IPS-NIHi11 (cell line): ENCODE measurements at regions not wholly inside any gene's neighbourhood (a gene's known extent, or its start where the extent isn't known, plus 50 kb on each side); places are given as distances from the start of the nearest gene placed in this dataset.

Experiments
- DNase-seq: peaks from one replicate; pipeline ENCODE4 v3.0.0; 2012; ENCODE audit warnings: mixed read lengths, low spot score

DNA sequence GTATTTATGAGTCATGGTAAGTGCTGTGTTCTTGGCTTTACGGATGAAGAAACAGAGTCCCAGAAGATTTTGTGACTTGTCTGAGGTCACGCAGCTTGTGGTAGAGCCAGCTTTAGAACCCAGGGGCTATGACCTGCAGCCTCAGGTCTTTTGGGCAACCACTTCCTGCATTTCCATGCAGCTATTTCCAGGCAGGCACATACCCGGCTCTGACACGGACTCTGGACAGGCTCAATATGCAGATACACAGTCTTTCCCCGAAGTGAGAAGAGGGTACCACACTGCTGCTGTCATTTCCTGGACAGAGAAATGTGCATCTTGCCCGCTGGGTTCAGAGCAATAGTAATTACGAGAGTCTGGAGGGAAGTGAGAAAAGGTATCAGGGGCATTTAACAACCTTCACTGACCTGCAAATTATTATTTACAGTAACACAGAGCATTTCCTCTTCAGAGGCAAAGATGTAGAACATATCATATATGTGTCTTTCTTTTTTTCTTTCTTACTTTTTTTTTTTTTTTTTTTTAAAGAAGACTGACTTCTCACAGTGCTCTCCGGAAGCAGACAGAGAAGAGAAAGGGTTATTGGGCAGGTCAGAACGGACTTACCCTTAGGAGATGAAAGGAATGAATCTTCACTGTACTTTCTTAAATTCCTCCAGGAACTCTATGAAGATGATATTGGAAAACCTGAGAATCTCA lies 185.1 kb downstream of the CLIC5 start:
- DNase-seq = no peak

- DNase-seq = no peak
Measured at GRCh38 chr6:45829873-45830272, 185.8 kb downstream of the CLIC5 start.

DNA sequence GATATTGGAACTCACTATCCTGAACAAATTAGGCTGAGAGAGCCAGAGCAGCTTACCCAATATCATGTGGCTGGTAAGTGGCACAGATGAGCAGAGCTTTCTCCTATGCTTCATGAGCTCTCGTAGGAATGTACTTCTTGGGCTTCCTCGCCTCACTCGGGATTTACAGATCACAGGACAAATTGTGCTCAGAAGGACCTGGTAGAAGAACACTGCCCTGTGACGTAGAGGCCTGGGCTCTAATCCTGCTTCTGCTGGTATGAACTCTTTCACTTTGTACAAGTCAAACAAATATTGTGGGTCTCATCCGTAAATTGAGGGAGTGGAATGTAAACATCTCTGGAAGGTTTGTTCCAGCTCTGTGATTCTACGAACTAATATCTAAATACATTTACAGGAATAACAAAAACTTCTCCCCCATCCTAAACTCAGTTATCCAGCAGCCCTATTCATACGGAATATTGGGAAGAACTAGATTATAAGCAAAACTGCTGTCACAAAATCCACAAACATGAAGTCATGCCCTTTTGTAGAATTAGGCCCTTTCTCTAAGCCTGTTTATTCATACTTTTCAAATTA lies 187.6 kb downstream of the CLIC5 start:
- no peak for DNase-seq

DNA sequence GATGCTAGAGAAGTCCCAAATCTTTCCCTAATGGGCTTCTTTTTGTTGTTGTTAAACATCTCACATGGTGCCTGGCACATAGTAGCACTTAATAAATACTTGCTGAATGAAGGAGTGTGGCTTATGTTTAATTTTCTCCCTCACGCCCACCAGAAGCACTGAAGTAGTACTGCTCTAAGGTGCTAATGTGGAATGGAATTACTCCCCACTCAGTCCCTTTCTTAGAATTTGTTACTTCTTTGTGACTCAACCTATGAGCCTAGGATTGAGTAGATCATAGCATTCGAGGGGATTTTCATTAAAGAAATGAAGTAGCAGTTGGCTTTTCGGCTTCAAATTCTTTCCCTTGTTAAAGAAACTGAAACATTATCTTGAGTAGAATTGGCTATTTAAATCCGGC lies 192.8 kb downstream of the CLIC5 start:
- no peak for DNase-seq

- DNase-seq = no peak
Measured at GRCh38 chr6:45822246-45822812, 193.3 kb downstream of the CLIC5 start.

DNA sequence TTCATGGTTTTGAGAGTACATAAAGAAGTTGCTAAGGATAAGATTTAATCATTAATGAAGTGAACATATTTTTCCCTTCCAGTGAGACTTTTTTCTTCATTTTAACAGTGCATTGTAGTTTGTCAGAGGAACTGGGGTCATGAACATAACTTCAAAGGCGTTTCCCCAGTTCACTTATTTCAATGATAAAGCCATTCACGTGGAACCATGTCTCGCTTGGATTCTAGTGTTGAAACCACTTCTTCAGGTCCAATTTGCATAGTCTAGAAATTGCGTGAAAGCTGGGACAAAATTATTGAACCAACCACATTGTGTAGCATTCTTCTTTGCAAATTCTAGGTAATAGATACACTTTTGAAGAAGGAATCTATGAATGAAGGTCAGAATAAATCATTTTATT lies 197.0 kb downstream of the CLIC5 start:
- DNase-seq = no peak

GRCh38 chr6:45816674-45817297 lies 198.9 kb downstream of the CLIC5 start:
- no peak for DNase-seq

DNA sequence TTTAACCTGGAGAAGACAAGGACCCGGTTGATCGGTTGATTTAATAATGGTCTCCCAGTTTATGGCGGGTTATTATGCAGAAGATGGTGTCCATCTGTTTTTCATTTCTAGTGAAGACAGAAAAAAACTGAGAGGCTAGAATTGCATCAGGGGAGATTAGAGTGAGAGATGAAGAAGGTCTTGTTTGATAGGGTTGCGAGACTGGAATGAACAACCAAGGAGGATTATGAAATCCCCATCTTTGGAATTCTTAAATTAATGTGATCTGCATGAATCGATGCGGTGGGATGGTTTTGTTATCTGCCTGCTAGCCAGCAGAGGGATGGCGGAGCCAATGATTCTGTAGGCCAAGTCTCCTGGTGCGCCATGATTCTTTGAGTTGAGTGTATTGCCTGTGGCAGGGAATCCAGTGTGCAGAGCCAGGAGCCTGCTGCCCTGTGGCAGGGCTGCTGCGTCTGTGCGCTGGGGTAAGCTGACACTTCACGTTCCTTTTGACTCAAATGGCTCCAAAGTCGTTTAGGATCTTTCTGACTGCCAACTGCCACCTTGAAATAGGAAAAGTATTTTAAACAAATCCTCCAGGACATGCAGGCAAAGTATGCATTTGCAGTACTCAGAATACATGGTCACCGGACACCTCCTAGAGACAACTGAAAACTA lies 200.1 kb downstream of the CLIC5 start:
- DNase-seq = no peak

DNA sequence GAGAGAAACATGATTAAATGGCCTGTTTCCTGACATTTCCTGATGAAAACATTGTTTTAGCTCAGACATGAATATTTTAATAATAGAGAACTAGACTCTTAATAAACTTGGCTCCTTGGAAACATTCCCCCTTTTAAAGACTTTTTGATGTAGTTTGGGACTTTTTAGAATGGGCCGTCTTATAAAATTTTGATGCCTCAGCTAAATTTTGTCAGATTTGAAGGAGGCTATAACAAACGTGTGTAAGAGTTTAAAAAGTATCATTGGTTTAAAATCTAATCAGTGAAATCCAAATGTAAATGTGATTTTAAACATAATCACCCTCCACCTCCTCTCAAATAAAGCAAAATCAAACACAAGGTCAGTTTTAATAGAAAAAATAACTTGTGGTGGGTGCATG lies 200.9 kb downstream of the CLIC5 start:
- no peak for DNase-seq

GRCh38 chr6:45813943-45814342 lies 201.7 kb downstream of the CLIC5 start:
- no peak for DNase-seq

DNA sequence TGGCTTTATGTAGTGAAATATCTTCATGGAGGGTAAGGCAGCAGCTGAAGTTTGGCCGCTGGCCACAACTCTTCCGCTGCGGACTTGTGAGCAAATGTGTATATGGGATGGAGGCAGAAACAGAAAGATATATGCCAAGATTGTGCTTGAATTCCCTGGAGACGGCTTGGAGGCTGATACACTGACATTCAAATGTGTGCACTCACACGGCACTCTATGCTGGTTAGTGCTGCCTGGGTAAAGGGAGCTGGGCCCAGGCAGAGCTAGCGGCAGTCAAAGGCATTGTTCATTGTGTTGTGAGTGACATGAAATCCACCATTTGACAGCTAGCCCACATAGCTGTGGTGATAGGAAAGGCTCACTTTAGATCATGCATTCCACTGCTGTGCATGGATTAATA lies 202.7 kb downstream of the CLIC5 start:
- DNase-seq = no peak

- DNase-seq = no peak
Measured at GRCh38 chr6:45808917-45809316, 206.7 kb downstream of the CLIC5 start.

DNA sequence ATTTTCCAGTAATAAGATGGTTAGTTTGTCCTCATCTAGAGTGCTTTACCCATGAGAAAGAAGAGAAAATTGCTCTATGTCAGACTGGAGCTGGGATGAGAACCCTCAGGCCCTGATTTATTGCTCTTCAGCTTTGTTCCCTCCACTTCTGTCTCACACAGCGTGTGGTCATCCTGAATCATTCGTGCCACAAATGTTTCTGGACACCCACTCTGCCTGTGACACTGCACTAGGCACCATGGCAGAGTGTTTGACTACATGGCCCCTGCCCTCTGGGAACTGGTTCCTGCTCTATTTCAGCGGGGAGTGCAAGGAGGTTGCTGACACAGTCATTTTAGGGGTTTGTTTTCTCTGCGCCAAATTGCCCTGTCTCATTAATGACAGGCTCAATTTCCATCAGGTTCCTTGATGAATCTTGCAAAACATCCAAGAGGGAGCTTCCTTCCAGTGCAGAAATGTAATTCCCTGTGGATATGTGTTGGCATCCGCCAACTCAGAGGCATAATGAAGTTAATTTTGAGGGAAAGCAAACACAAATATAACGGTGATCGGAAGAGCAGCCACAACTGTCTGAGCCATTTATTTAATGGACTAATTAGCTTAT lies 207.5 kb downstream of the CLIC5 start:
- DNase-seq = no peak

GRCh38 chr6:45807311-45808041 lies 208.2 kb downstream of the CLIC5 start:
- no peak for DNase-seq

GRCh38 chr6:45806172-45806571 lies 209.5 kb downstream of the CLIC5 start:
- DNase-seq = no peak

GRCh38 chr6:45803071-45803470 lies 212.6 kb downstream of the CLIC5 start:
- DNase-seq = no peak

GRCh38 chr6:45801471-45802289 lies 214.0 kb downstream of the CLIC5 start:
- no peak for DNase-seq

GRCh38 chr6:45800911-45801310 lies 214.7 kb downstream of the CLIC5 start:
- DNase-seq = no peak

DNA sequence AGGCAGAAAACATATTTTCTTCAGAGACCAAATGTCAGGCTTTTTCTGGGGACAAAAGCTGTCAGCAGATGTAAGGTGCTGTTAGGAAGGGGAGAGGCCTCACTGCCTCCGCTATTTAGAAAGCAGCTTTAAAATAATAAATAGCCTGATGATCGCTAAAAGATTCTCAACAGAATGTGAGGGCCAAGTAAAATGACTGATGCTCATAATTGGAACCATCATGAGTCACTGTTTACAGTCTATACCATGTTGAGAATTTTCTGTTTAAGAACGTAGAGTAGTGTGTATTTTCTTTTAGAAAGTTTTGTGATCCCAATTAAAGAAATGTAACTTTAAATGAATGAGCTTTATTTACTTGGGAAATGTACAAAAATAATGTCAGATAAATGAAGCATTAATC lies 220.0 kb downstream of the CLIC5 start:
- DNase-seq = no peak

DNA sequence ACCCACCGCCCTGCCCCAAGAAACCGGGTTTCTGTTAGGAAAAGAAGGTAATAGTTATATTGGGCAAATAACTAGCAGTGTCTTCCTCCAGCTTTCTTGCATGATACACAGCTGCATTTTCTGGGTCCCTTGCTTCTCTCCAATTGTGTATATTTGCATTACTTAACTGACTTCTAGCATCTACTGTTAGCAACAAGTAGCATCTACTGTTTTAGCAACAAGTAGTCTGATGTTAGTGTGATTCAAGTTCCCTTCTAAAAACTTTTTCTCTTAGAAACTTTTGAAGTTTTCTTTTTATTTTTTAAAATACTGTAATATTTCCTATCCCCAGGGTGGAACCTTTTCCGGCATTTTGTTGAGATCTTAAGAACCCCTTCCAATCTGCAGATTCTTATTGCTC lies 221.2 kb downstream of the CLIC5 start:
- no peak for DNase-seq
